GM23338 (cell line): ENCODE measurements at regions not wholly inside any gene's neighbourhood (a gene's known extent, or its start where the extent isn't known, plus 50 kb on each side); places are given as distances from the start of the nearest gene placed in this dataset.

Experiments used
- CREB1 ChIP-seq: fragments of 250-450 bp; sonication (Bioruptor Pico); IDR thresholded peaks from 2 replicates; pipeline ENCODE4 v1.5.0; 2020; ENCODE audit warnings: low read depth, mild to moderate bottlenecking, moderate library complexity
- CTCF ChIP-seq, 2 experiments: fragments of 200-600 bp in 1 of 2; sonication (generic) in 1 of 2; conservative IDR thresholded peaks; 2 replicates each; pipeline versions ENCODE4 v1.5.1 to v1.6.1; 2016 to 2017; ENCODE audit warnings: antibody characterized with exemption in 2 of 2, low read depth in 2 of 2, mild to moderate bottlenecking in 2 of 2, moderate library complexity in 1 of 2
- POLR2AphosphoS5 ChIP-seq: IDR thresholded peaks from 2 replicates; pipeline ENCODE4 v1.6.1; 2016; ENCODE audit warnings: antibody characterized with exemption, low read depth

GRCh38 chr6:44504301-44504791, 116.8 kb downstream of the CDC5L start:
- TF ChIP-seq CTCF (conservative IDR thresholded peaks at IDR 0.05; ENCODE audit: low read depth in 2 of 2) = no peak
- no peak for TF ChIP-seq CREB1 (CRISPR knock-in tag)
- TF ChIP-seq POLR2AphosphoS5 = no peak
